ENCODE measurements at regions not wholly inside any gene's neighbourhood (a gene's known extent, or its start where the extent isn't known, plus 50 kb on each side); places are given as distances from the start of the nearest gene placed in this dataset.

DNA sequence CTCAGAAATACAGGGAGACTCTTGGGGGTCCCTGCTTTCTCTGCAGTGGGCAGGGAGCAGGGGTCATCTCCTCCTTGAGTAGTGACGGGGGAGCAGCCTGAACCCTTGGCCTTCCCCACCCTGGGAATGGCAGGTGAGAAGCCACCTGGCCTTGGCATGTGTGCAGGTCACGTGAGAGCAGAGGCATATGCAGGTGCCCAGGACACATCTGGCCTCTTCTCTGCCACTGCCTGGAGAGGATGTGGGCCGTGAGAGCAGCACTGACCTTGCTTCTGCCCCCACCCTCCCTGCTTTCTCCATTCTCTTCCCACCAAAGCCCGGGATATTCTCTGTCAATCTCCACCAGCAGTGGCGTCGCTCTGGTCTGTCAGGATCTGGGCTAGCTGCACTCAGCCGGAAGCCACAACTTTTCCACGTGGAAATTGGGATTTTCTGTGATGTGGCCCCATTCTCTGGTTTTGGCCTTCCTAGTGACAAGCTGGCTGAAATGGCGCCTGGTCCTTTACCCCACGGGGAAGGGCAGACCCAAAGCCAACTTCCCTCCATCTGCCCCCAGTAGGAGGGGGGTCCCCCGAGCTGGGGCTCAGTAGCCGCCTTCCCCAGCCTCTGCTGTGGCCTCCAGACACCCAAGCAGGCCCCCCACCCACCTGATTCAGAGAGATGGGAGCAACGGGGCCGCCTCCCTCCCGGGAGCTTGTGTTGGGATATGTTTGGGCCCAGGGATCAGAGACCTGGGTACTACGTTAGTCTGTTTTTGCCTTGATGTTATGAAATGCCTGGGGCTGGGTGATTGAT lies 70.4 kb upstream of the FCN1 start:
- DNase-seq = no peak

DNA sequence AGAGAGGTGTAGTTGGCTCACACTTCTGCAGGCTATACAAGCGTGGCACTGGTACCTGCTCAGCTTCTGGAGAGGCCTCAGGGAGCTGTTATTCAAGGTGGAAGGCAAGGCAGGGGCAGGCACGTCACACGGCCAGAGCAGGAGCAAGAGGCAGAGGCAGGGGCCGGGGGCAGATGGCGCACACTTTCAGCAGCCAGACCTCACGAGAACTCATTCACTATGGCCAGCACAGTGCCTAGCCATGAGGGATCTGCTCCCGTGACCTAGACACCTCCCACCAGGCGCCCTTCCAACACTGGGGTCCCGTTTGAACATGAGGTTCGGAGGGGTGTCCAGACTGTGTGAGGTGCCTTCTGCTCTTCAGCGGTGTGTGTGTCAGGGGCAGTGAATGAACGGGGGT lies 71.0 kb upstream of the FCN1 start:
- DNase-seq = peak; percentile 5

- DNase-seq = peak; percentile 9
Observed at GRCh38 chr9:134989206-134990065, 71.7 kb upstream of the FCN1 start.

GRCh38 chr9:134991808-134992754 lies 74.4 kb upstream of the FCN1 start:
- DNase-seq = peak; percentile 16

DNA sequence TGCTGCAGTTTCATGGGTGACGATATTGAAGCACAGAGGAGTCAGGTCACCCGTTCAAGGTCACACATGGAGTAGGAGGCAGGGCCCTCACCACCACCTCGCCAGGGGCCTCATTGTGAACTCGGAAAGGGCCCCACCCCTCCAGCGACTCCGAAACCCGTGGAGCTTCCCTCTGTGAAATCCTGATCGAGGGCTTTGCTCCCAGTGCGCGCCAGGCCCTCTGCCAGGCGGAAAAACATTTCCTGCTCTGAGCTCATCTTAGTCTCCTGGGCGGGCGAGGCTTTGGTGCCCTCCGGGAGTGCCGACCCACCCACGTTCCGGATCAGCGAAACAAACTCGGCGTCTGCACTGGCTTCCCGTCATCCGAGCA lies 75.0 kb upstream of the FCN1 start:
- DNase-seq = peak; percentile 40

- DNase-seq = peak; percentile 8
Observed at GRCh38 chr9:134993416-134993815, 75.7 kb upstream of the FCN1 start.

DNA sequence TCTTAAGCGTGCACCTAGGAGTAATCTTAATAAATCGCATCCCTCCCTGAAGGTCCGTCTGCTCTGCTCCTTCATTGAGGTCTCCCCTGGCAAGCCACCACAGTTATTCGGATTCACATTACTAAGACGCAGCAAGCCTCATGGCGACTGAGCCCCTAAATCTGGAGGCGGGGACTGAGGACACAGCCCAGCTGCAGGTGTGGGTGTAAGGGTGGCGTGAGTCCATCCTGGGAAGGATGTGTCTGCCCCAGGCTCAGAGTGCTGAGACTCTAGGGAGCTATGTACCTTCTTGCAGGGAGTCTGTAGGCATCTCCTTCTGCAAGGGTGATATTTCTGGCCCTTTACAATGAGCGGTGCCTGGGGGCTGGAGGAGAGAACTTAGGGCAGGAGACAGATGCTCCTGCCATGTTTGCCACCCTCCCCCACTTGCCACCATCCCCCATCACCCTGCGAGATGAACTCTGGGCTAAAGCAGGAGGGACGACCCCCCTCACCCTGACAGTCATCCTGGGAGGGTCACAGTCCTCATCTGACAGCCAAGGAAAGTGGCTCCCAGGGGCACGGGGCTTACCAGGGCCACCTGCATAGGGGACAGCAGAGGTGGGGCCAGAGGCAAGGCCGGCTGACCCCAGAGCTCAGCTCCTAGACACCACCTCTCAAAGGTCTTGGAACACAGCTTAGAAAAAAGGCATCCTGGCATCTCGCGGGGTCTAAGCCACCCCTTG lies 76.4 kb upstream of the FCN1 start:
- peak; percentile 5 for DNase-seq

GRCh38 chr9:134994926-134995791 lies 77.4 kb upstream of the FCN1 start:
- peak; percentile 9 for DNase-seq

DNA sequence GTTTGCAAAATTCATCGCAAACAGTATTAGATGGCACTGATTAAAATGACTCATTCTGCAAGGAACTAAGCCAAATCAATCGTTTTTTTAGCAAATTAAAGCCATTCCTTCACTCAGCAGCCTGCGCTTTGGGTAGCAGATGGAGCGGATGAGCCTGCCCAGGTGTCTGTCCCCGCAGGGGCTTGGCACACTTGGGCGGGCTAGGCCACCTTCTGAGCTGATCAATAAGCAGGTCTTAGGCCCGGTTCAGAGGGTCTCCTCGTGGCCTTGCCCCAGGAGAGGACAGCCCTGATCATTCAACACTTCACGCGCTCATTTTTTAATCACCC lies 78.0 kb upstream of the FCN1 start:
- DNase-seq = peak; percentile 7

DNA sequence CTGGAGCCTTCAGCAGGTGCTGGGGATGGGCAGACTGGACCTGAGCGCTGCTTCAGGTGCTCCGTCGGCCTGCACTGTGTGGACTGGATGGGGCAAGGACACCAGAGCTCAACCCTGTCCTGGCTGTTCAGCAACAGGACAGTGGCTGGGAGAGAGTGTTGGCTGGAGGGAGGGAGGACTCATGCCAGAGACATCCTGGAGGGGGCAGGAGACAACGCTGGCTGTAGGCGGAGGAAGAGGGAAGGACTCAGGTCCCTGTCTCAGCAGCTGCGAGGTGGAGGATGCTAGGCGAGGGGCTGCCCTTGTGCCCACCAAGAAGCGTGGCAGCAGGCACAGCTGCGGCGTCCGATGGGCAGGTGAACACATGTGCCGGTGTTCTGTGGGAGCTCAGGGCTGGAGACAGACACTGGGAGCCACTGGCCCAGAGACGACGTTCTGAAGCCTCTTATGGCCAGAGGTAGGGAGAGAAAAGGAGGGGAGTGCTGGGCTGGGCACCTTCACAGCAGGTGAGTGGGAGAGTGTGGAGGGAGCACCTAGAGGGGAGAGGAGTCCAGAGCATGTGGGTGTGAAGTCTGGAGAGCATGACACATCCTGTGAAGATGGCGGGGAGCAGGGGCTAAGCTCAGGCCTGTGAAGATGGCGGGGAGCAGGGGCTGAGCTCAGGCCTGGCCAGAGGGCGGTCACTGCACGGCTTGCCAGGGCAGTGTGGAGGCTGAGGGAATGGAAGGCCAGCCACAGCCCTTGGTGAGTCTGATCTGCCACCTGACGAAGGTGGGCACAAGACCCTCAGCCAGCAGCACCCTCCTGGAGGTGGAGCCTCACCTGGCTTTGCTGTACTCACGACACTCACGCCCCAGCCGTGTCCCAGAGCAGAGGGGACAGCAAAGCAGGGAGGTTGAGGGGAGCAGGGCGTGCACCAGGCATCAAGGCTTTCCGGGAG lies 79.1 kb upstream of the FCN1 start:
- peak; percentile 7 for DNase-seq

DNA sequence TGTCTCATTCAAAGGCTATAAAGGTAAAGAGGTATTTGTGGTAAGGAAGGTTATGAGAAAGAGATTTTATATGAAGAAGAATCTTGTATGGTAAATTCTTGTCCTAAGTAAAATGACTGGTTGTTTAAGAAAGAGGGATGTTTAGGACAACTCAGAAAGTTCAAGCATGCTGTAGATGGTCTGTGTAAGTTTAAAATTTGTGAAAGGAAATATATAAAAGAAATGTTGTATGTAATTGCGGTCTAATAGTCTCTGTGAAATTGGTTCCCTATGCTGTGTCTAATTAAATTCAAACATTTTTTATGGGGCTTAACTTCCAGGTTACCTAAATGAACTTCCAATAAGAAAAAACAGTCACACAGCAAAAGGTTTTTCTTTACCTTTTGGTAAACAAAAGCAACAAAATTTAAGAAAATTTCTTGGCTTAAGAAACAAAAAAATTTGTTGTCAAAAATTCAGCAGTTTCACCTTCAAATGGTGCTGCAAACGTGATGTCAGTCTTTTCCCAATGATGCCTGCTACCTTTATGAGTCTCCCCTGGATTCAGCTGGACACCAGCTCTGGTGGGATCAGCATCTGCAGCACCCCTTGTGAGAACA lies 83.0 kb upstream of the FCN1 start:
- DNase-seq = no peak

GRCh38 chr9:135001526-135001925 lies 83.8 kb upstream of the FCN1 start:
- peak; percentile 5 for DNase-seq

GRCh38 chr9:135002336-135002735 lies 84.6 kb upstream of the FCN1 start:
- DNase-seq = no peak

- no peak for DNase-seq
Observed at GRCh38 chr9:135002802-135003201, 84.7 kb upstream of the OLFM1 start.

DNA sequence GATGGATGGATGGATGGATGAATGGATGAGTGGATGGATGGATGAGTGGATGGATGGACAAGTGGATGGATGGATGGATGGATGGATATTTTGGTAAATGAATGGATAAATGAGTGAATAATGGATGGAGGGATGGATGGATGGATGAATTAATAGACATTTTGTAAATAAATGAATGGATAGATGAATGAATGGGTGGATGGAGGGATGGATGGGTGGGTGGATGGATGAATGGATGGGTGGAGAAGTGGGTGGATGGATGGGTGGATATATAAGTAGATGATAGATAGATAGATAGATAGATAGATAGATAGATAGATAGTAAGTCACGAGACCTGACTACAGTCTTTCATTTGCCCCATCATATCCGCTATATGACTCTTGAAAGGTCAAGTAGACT lies 82.7 kb upstream of the OLFM1 start:
- no peak for DNase-seq

DNA sequence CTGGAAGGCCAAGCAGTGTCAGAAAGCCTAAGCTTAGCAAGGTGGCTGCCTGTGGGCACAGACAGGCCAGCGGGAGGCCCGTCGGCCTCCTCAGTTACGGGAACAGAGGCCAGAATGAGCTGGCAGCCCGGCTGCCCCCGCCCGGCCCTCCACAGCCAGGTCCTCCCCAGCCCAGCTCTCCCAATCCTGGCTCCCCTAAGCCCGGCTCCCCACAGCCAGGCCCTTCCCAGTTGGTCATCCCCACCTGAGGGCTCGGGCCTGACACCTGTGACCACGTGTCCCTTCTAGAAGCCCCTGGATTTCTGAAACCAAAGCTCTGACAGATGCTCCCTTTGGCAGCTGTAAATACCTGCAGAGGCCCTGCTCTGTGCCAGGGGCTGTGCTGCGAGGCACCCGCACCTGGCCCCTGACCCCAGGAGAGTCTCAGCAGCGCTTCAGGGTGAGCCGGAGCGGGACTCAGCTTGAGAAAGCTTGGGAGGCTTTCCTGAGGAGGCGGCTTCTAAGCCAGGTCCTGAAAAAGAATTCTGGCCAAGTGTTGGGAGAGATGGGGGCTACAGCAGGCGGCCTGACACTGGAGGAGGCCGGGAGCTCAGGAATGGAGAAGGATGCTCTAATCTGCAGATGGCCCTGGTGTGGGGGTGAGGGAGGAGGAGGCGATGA lies 80.4 kb upstream of the OLFM1 start:
- no peak for DNase-seq

GRCh38 chr9:135007601-135008000 lies 79.9 kb upstream of the OLFM1 start:
- DNase-seq = no peak

- DNase-seq = no peak
Observed at GRCh38 chr9:135008416-135008815, 79.1 kb upstream of the OLFM1 start.

- DNase-seq = no peak
Observed at GRCh38 chr9:135009051-135009560, 78.4 kb upstream of the OLFM1 start.

All from right hindlimb (tissue), 1 donor.